IPS-NIHi11 (cell line): ENCODE measurements at regions not wholly inside any gene's neighbourhood (a gene's known extent, or its start where the extent isn't known, plus 50 kb on each side); places are given as distances from the start of the nearest gene placed in this dataset.
"Not testable (repeated sequence)": the region's sequence is repeated elsewhere in the genome, so short reads cannot be mapped to it uniquely, and the experiment has no call there.

Experiments used
- DNase-seq: peaks from one replicate; pipeline ENCODE4 v3.0.0; 2012; ENCODE audit warnings: mixed read lengths, low spot score

GRCh38 chr14:41549821-41550607 is 56.7 kb upstream of the LRFN5 start:
- no peak for DNase-seq

GRCh38 chr14:41549282-41549681 is 57.4 kb upstream of the LRFN5 start:
- no peak for DNase-seq

DNA sequence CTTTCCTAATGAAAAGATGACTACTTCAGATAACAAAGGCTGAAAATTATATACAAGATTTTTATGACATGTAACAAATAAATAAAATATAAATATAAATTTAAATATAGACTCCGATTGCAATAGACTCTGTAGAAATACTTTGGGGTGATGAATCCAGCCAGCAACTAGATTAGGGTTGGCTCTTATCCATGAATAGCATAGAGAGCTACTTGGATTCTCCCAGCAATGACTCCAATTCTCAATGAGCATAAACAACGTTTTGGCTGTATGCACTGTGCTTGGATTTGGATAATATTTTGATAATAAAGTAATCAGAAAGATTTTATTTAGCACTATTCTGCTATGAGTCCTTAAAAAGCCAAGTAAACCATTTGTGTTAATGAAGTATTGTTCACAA is 58.0 kb upstream of the LRFN5 start:
- no peak for DNase-seq

- DNase-seq = no peak
These were observed 65.3 kb upstream of the LRFN5 start for GRCh38 chr14:41541333-41541732.

- DNase-seq = no peak
These were observed 74.4 kb upstream of the LRFN5 start for GRCh38 chr14:41532255-41532654.

DNA sequence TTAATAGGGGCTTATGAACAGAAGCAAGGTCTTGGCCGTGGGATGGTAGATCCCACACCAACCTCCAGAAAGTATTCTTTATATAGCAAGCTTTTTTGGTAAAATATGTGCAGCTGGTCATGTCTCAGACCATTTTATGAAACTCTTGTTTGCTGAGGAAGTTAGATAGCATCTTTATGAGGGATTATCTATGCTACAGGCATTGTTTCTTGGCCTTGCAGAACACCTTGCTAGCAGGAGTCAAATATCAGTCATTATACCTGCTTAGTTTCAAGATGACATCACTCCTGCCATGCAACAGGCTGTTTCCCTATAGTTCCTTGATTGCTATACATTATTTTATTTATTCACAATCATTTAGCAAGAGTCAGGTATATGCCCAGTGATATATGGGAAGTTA is 84.8 kb upstream of the LRFN5 start:
- no peak for DNase-seq

- DNase-seq = not testable (repeated sequence)
These were observed 88.6 kb upstream of the LRFN5 start for GRCh38 chr14:41518030-41518429.

GRCh38 chr14:41506552-41506951 is 100.1 kb upstream of the LRFN5 start:
- no peak for DNase-seq

DNA sequence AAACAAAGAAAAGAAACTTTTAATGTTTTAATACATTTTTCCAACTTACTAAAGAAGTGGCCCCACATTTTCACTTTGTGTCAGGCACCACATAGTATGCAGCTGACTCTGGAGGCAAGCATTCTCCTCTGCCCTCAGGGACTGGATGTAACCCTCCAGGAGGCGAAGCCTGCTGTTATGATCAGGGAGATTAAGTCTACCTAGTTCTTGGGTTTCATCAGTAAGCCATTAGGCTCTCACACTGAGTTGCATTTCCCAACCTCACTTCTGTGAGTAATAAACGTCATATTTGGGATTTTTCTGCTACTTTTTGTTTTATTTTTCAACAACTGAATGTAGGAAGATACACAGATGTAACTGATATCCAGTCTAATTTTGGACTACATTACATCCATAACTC is 101.2 kb upstream of the LRFN5 start:
- DNase-seq = peak; percentile 14

GRCh38 chr14:41498959-41499358 is 107.7 kb upstream of the LRFN5 start:
- DNase-seq = no peak

GRCh38 chr14:41490323-41490722 is 116.4 kb upstream of the LRFN5 start:
- no peak for DNase-seq

DNA sequence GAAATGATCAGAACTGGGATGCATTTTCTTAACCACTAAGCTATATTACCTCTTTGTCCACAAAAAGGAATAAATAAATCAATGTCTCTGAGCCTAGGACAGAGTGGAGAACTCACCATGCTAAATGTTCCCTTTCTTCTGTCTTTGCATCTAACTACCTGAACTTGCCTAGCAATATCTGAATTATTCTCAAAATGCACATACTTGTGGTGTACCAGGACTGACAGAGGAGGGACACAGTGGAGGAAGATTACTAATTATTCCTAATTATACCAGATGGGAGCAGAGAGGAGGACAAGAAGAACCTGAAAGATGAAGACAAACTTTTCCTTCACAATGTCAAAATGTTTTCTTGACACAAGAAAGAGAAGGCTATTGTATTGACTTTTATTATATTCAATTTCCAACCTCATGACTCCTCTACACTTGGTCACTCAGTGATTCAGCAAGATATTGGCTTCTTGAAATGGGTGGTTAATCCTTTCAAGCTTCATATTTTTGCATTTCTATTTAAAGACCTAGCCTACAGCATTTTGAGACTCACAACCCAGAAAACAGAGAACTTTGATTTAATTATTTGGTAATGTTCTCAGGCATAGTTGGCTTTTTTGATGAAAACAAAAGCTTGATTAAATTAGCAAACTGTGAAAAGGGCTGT is 117.2 kb upstream of the LRFN5 start:
- no peak for DNase-seq

GRCh38 chr14:41488401-41488800 is 118.3 kb upstream of the LRFN5 start:
- no peak for DNase-seq

DNA sequence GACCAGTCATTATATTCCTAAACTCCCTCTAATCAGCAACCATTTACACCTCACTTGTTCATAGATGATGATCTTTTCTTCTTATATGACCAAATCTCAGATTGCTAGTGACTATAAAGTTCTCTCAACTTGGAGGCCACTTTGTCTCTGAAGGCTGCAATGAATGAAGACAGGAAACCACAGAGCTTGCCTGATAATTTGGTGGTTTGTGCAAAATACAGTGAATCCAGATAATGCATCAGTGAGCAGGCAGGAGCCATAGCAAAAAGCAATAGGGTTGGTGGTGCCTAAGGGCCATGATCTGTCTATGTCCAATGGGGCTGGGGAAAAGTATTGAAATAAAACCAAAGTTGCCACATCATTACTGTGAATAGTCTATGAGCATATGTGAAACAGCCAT is 123.8 kb upstream of the LRFN5 start:
- DNase-seq = no peak

DNA sequence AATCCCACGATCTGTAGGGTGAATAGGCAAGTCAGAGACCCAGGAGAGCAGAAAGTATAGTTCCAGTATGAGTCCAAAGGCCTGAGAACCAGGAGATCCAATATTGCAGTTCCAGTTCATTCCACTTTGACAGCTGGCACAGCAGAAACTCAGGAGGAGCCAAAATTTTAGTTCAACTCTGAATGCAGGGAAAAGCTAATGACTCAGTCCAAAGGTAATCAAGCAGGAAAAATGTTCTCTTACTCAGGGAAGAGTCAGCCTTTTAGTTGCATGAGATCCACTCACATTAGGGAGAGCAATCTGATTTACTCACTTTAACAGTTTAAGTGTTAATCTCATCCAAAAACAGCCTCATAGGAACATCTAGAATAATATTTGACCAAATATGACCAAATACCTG is 130.2 kb upstream of the LRFN5 start:
- no peak for DNase-seq

- no peak for DNase-seq
These were observed 145.3 kb upstream of the LRFN5 start for GRCh38 chr14:41461380-41461779.

GRCh38 chr14:41457393-41457792 is 149.3 kb upstream of the LRFN5 start:
- DNase-seq = no peak

- no peak for DNase-seq
These were observed 157.6 kb upstream of the LRFN5 start for GRCh38 chr14:41449066-41449465.

DNA sequence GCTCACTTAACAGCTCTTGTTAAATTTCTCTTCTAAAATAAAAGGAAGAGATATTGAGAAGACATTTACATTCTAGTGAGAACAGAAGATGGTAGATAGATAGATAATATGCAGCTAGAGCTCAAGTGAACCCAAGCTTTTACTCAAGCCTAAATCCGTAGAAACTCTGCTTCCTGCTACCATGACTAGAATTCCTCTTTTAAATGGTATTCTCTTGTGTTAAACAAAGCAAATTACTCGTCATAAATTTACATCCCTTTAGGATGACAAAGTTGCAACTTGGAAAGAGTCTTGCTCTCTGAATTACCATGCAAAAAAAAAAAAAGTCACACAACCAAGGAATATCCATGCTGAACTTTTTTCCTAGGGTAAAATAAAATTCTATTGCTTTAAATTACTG is 160.7 kb upstream of the LRFN5 start:
- DNase-seq = no peak

DNA sequence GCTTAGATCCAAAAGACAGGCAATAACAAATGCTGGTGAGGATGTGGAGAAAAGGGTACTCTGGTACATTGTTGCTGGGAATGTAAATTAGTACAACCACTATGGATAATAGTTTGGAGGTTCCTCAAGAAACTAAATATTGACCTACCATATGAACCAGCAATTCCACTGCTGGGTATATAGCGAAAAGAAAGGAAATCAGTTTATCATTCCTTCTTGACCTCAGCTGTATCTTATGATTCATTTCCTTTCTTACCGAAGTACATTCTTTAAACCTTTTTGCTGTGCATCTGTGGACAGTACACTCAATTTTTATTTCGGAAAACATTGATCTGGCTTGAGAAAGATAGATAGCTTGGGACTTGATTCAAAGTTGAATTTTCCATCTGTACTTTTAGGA is 183.2 kb upstream of the LRFN5 start:
- DNase-seq = no peak

GRCh38 chr14:41421308-41421707 is 185.4 kb upstream of the LRFN5 start:
- not testable (repeated sequence) for DNase-seq

DNA sequence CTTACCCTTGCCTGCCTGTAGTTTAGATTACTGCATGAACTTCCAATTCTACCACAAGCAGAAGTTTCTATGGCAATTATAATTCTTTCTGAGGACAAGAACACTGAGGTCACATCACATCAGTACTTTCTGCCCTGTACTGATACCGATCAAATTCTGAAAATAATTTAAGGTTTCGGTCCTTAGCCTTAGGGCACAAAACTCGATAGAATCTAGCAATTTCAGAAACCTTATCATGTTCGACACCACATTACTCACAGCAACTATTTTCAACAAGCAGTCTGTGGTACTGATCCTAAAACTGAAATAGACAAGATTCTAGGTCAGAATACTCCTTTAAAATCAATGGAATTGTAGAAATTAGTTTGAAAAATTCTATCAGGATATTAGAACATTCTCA is 187.0 kb upstream of the LRFN5 start:
- DNase-seq = no peak

GRCh38 chr14:41418851-41419250 is 187.8 kb upstream of the LRFN5 start:
- DNase-seq = no peak

- no peak for DNase-seq
These were observed 196.9 kb upstream of the LRFN5 start for GRCh38 chr14:41409806-41410205.
